IgD-negative memory B cell (primary cell): ENCODE measurements at regions not wholly inside any gene's neighbourhood (a gene's known extent, or its start where the extent isn't known, plus 50 kb on each side); places are given as distances from the start of the nearest gene placed in this dataset.

Experiments used
- H3K27ac Mint-ChIP-seq, 3 donors: one replicate each; pipeline ENCODE4 v1.8.0; 2020 to 2022; ENCODE audit warnings: mild to moderate bottlenecking in 3 of 3, mixed read lengths in 3 of 3, moderate library complexity in 1 of 3
- H3K27me3 Mint-ChIP-seq: one replicate; pipeline ENCODE4 v1.8.0; 2021; ENCODE audit warnings: mixed read lengths
- H3K36me3 Mint-ChIP-seq: one replicate; pipeline ENCODE4 v1.8.0; 2020; ENCODE audit warnings: mild to moderate bottlenecking, mixed read lengths
- H3K4me1 Mint-ChIP-seq, 3 donors: one replicate each; pipeline ENCODE4 v1.8.0; 2020 to 2022; ENCODE audit warnings: mixed read lengths in 3 of 3, mild to moderate bottlenecking in 1 of 3
- H3K4me3 Mint-ChIP-seq, 4 donors: one replicate each; pipeline ENCODE4 v1.8.0; 2020 to 2022; ENCODE audit warnings: mild to moderate bottlenecking in 4 of 4, mixed read lengths in 4 of 4, moderate library complexity in 3 of 4
- H3K9me3 Mint-ChIP-seq, 3 donors: one replicate each; pipeline ENCODE4 v1.8.0; 2020 to 2021; ENCODE audit warnings: mixed read lengths in 3 of 3, mild to moderate bottlenecking in 1 of 3

GRCh38 chr10:36516281-36516680 is 609.1 kb upstream of the ANKRD30A start:
- Mint-ChIP-seq H3K27ac (no peak overlapping the region), H3K4me3 (no peak overlapping the region), H3K27me3 (no peaks in the 10 kb centered on the region), H3K36me3 (no peaks in the 10 kb centered on the region), H3K4me1 (no peaks in the 10 kb centered on the region), H3K9me3 (peaks cover 2 to 7% (median 2%) of the 10 kb centered on the region in 3 donors)

GRCh38 chr10:36515319-36515718 is 610.1 kb upstream of the ANKRD30A start:
- H3K27me3 Mint-ChIP-seq, result no peaks in the 10 kb centered on the region
- no peaks in the 10 kb centered on the region for H3K4me1 Mint-ChIP-seq
- H3K36me3 Mint-ChIP-seq, result no peaks in the 10 kb centered on the region
- H3K9me3 Mint-ChIP-seq, result peaks cover 2 to 7% (median 2%) of the 10 kb centered on the region in 3 donors
- no peak overlapping the region for H3K27ac Mint-ChIP-seq
- no peak overlapping the region for H3K4me3 Mint-ChIP-seq

GRCh38 chr10:36507715-36508114 is 617.7 kb upstream of the ANKRD30A start:
- Mint-ChIP-seq H3K36me3 (no peaks in the 10 kb centered on the region), H3K27me3 (no peaks in the 10 kb centered on the region), H3K9me3 (peaks cover 0 to 5% (median 0%) of the 10 kb centered on the region in 3 donors), H3K27ac (no peak overlapping the region), H3K4me3 (no peak overlapping the region), H3K4me1 (no peaks in the 10 kb centered on the region)

GRCh38 chr10:36506697-36507496 is 618.5 kb upstream of the ANKRD30A start:
- H3K4me1 Mint-ChIP-seq, result no peaks in the 10 kb centered on the region
- no peak overlapping the region for H3K4me3 Mint-ChIP-seq
- H3K9me3 Mint-ChIP-seq, result peaks cover 0 to 5% (median 0%) of the 10 kb centered on the region in 3 donors
- H3K27ac Mint-ChIP-seq, result no peak overlapping the region
- no peaks in the 10 kb centered on the region for H3K36me3 Mint-ChIP-seq
- no peaks in the 10 kb centered on the region for H3K27me3 Mint-ChIP-seq

- no peaks in the 10 kb centered on the region for H3K36me3 Mint-ChIP-seq
- no peaks in the 10 kb centered on the region for H3K27me3 Mint-ChIP-seq
- no peaks in the 10 kb centered on the region for H3K4me1 Mint-ChIP-seq
- no peak overlapping the region for H3K4me3 Mint-ChIP-seq
- H3K27ac Mint-ChIP-seq, result no peak overlapping the region
- H3K9me3 Mint-ChIP-seq, result peaks cover 0 to 8% (median 0%) of the 10 kb centered on the region in 3 donors
These were observed 619.1 kb upstream of the ANKRD30A start for GRCh38 chr10:36506261-36506660.

- H3K36me3 Mint-ChIP-seq, result no peaks in the 10 kb centered on the region
- H3K4me3 Mint-ChIP-seq, result no peak overlapping the region
- H3K27me3 Mint-ChIP-seq, result no peaks in the 10 kb centered on the region
- no peak overlapping the region for H3K27ac Mint-ChIP-seq
- no peaks in the 10 kb centered on the region for H3K4me1 Mint-ChIP-seq
- peaks cover 0 to 10% (median 0%) of the 10 kb centered on the region in 3 donors for H3K9me3 Mint-ChIP-seq
These were observed 620.6 kb upstream of the ANKRD30A start for GRCh38 chr10:36504758-36505157.

- H3K4me1 Mint-ChIP-seq, result no peaks in the 10 kb centered on the region
- H3K4me3 Mint-ChIP-seq, result no peak overlapping the region
- H3K27me3 Mint-ChIP-seq, result no peaks in the 10 kb centered on the region
- no peak overlapping the region for H3K27ac Mint-ChIP-seq
- H3K36me3 Mint-ChIP-seq, result no peaks in the 10 kb centered on the region
- peaks cover 0 to 8% (median under 1%) of the 10 kb centered on the region in 3 donors for H3K9me3 Mint-ChIP-seq
These were observed 625.1 kb upstream of the ANKRD30A start for GRCh38 chr10:36500266-36500665.

- Mint-ChIP-seq H3K27ac (no peak overlapping the region), H3K36me3 (no peaks in the 10 kb centered on the region), H3K27me3 (no peaks in the 10 kb centered on the region), H3K9me3 (peaks cover 0 to 7% (median 5%) of the 10 kb centered on the region in 3 donors), H3K4me3 (no peak overlapping the region), H3K4me1 (no peaks in the 10 kb centered on the region)
These were observed 625.7 kb upstream of the ANKRD30A start for GRCh38 chr10:36499693-36500092.

- H3K4me1 Mint-ChIP-seq, result no peaks in the 10 kb centered on the region
- no peak overlapping the region for H3K27ac Mint-ChIP-seq
- H3K9me3 Mint-ChIP-seq, result peaks cover 0 to 5% (median 4%) of the 10 kb centered on the region in 3 donors
- H3K4me3 Mint-ChIP-seq, result no peak overlapping the region
- no peaks in the 10 kb centered on the region for H3K36me3 Mint-ChIP-seq
- no peaks in the 10 kb centered on the region for H3K27me3 Mint-ChIP-seq
These were observed 628.6 kb upstream of the ANKRD30A start for GRCh38 chr10:36496758-36497157.

- peaks cover 0 to 5% (median 3%) of the 10 kb centered on the region in 3 donors for H3K9me3 Mint-ChIP-seq
- H3K4me1 Mint-ChIP-seq, result no peaks in the 10 kb centered on the region
- H3K4me3 Mint-ChIP-seq, result no peak overlapping the region
- no peak overlapping the region for H3K27ac Mint-ChIP-seq
- no peaks in the 10 kb centered on the region for H3K36me3 Mint-ChIP-seq
- no peaks in the 10 kb centered on the region for H3K27me3 Mint-ChIP-seq
These were observed 631.0 kb upstream of the ANKRD30A start for GRCh38 chr10:36494371-36494770.

GRCh38 chr10:36493516-36493880 is 631.9 kb upstream of the ANKRD30A start:
- Mint-ChIP-seq H3K4me1 (no peaks in the 10 kb centered on the region), H3K4me3 (no peak overlapping the region), H3K27ac (no peak overlapping the region), H3K27me3 (no peaks in the 10 kb centered on the region), H3K36me3 (peaks cover 3% of the 10 kb centered on the region), H3K9me3 (peaks cover 0 to 8% (median 5%) of the 10 kb centered on the region in 3 donors)

- H3K4me1 Mint-ChIP-seq, result no peaks in the 10 kb centered on the region
- H3K4me3 Mint-ChIP-seq, result no peak overlapping the region
- H3K9me3 Mint-ChIP-seq, result peaks cover 4 to 8% (median 7%) of the 10 kb centered on the region in 3 donors
- H3K27me3 Mint-ChIP-seq, result no peaks in the 10 kb centered on the region
- no peak overlapping the region for H3K27ac Mint-ChIP-seq
- peaks cover 3% of the 10 kb centered on the region for H3K36me3 Mint-ChIP-seq
These were observed 632.5 kb upstream of the ANKRD30A start for GRCh38 chr10:36492590-36493515.

GRCh38 chr10:36491926-36492325 is 633.5 kb upstream of the ANKRD30A start:
- Mint-ChIP-seq H3K4me3 (no peak overlapping the region), H3K27me3 (no peaks in the 10 kb centered on the region), H3K27ac (no peak overlapping the region), H3K4me1 (no peaks in the 10 kb centered on the region), H3K9me3 (peaks cover 4 to 8% (median 7%) of the 10 kb centered on the region in 3 donors), H3K36me3 (peaks cover 3% of the 10 kb centered on the region)

GRCh38 chr10:36489611-36490228 is 635.7 kb upstream of the ANKRD30A start:
- peaks cover 3 to 7% (median 4%) of the 10 kb centered on the region in 3 donors for H3K9me3 Mint-ChIP-seq
- no peak overlapping the region for H3K4me3 Mint-ChIP-seq
- peaks cover 3% of the 10 kb centered on the region for H3K36me3 Mint-ChIP-seq
- H3K27me3 Mint-ChIP-seq, result no peaks in the 10 kb centered on the region
- no peak overlapping the region for H3K27ac Mint-ChIP-seq
- no peaks in the 10 kb centered on the region for H3K4me1 Mint-ChIP-seq

- peaks cover 3% of the 10 kb centered on the region for H3K36me3 Mint-ChIP-seq
- H3K27ac Mint-ChIP-seq, result no peak overlapping the region
- no peaks in the 10 kb centered on the region for H3K27me3 Mint-ChIP-seq
- no peak overlapping the region for H3K4me3 Mint-ChIP-seq
- H3K9me3 Mint-ChIP-seq, result peaks cover 3 to 7% (median 4%) of the 10 kb centered on the region in 3 donors
- H3K4me1 Mint-ChIP-seq, result no peaks in the 10 kb centered on the region
These were observed 636.2 kb upstream of the ANKRD30A start for GRCh38 chr10:36489181-36489580.
